HL-60 (cell line): ENCODE measurements at regions not wholly inside any gene's neighbourhood (a gene's known extent, or its start where the extent isn't known, plus 50 kb on each side); places are given as distances from the start of the nearest gene placed in this dataset.

Source experiments
- DNase-seq, 2 experiments: peaks; one replicate each; pipeline ENCODE4 v3.0.0-alpha.2; 2010 to 2020; ENCODE audit warnings: low read depth in 1 of 2, low spot score in 1 of 2
- H3K27ac ChIP-seq: fragments of 250-450 bp; sonication (Bioruptor Pico); replicated peaks from 2 replicates; pipeline ENCODE4 v1.5.1; 2020; ENCODE audit warnings: mild to moderate bottlenecking, moderate library complexity
- H3K27me3 ChIP-seq: fragments of 250-450 bp; sonication (Bioruptor Pico); 2 replicates; pipeline ENCODE4 v1.5.1; 2021; ENCODE audit warnings: mild to moderate bottlenecking, moderate library complexity; ENCODE audit not compliant: insufficient read depth, poor library complexity, severe bottlenecking
- H3K4me3 ChIP-seq: replicated peaks from 2 replicates; pipeline ENCODE4 v1.5.1; 2011; ENCODE audit warnings: mild to moderate bottlenecking, control low read depth, low read length; ENCODE audit not compliant: insufficient read depth
- CTCF ChIP-seq: IDR thresholded peaks from one replicate; pipeline ENCODE4 v1.5.1; 2011; ENCODE audit warnings: low read length, control low read depth, inconsistent platforms; ENCODE audit not compliant: insufficient read depth
- GABPA ChIP-seq: IDR thresholded peaks from 2 replicates; pipeline ENCODE4 v1.6.1; 2012; ENCODE audit warnings: low read depth
- POLR2AphosphoS5 ChIP-seq: IDR thresholded peaks from 2 replicates; pipeline ENCODE4 v1.6.1; 2012; ENCODE audit warnings: low read depth
- REST ChIP-seq: IDR thresholded peaks from 2 replicates; pipeline ENCODE4 v1.6.1; 2012; ENCODE audit warnings: low read depth; ENCODE audit not compliant: insufficient replicate concordance
- SPI1 ChIP-seq: IDR thresholded peaks from 2 replicates; pipeline ENCODE4 v1.6.1; 2012; ENCODE audit warnings: low read depth, mild to moderate bottlenecking, borderline replicate concordance

- H3K4me3 ChIP-seq: no peak overlapping the region
- TF ChIP-seq CTCF (no peak), POLR2AphosphoS5 (no peak), GABPA (no peak), SPI1 (no peak), REST (no peak)
- no peak for DNase-seq
- no peak overlapping the region for H3K27ac ChIP-seq
- H3K27me3 ChIP-seq: no peaks in the 10 kb centered on the region
Observed at GRCh38 chr14:28704153-28704552, 62.4 kb upstream of the FOXG1 start.

- H3K27ac ChIP-seq: no peak overlapping the region
- DNase-seq: no peak
- no peaks in the 10 kb centered on the region for H3K27me3 ChIP-seq
- no peak overlapping the region for H3K4me3 ChIP-seq
- TF ChIP-seq SPI1 (no peak), POLR2AphosphoS5 (no peak), CTCF (no peak), REST (no peak), GABPA (no peak)
Observed at GRCh38 chr14:28707814-28708213, 58.8 kb upstream of the FOXG1 start.

GRCh38 chr14:28709571-28710305 lies 56.8 kb upstream of the FOXG1 start:
- H3K27me3 ChIP-seq: no peaks in the 10 kb centered on the region
- DNase-seq: no peak
- no peak overlapping the region for H3K27ac ChIP-seq
- no peak overlapping the region for H3K4me3 ChIP-seq
- TF ChIP-seq CTCF (no peak), POLR2AphosphoS5 (no peak), GABPA (no peak), REST (no peak), SPI1 (no peak)
